A673 (cell line): ENCODE measurements at regions not wholly inside any gene's neighbourhood (a gene's known extent, or its start where the extent isn't known, plus 50 kb on each side); places are given as distances from the start of the nearest gene placed in this dataset.

ENCODE experiments used
- BruUV-seq: library from RNA; stranded (reverse); fragments of 400-500 nt; replicated peaks from 2 replicates; lab custom pipeline; 2021; lab: Mats Ljungman, UMichigan
- CTCF ChIA-PET: fragments of 300-600 bp; sonication (Branson Sonifier 250); formaldehyde crosslinking; loops from one replicate; lab custom pipeline; 2022; ENCODE audit warnings: antibody characterized with exemption; lab: Charles Lee
- POLR2A ChIA-PET: fragments of 300-600 bp; sonication (Branson Sonifier 250); formaldehyde crosslinking; loops from one replicate; lab custom pipeline; 2022; ENCODE audit warnings: antibody characterized with exemption; ENCODE audit not compliant: low non-redundant PET; lab: Charles Lee
- DNase-seq: peaks from one replicate; pipeline ENCODE4 v3.0.0-alpha.2; 2015; ENCODE audit warnings: low spot score
- H3K27ac ChIP-seq: fragments of 200-600 bp; sonication (generic); 2 replicates; pipeline ENCODE4 v1.5.1; 2016; ENCODE audit warnings: mixed run types, low read depth, mild to moderate bottlenecking, mixed read lengths, antibody characterized with exemption, low read length; ENCODE audit not compliant: poor library complexity, severe bottlenecking
- H3K27me3 ChIP-seq: fragments of 200-600 bp; sonication (generic); replicated peaks from 2 replicates; pipeline ENCODE4 v1.6.1; 2017; ENCODE audit warnings: mixed run types, low read depth, mild to moderate bottlenecking, mixed read lengths, antibody characterized with exemption, low read length; ENCODE audit not compliant: insufficient read depth, poor library complexity
- H3K36me3 ChIP-seq: fragments of 200-600 bp; sonication (generic); 2 replicates; pipeline ENCODE4 v1.6.1; 2016; ENCODE audit warnings: mixed run types, mild to moderate bottlenecking, mixed read lengths, antibody characterized with exemption, low read length; ENCODE audit not compliant: insufficient read depth, poor library complexity, severe bottlenecking
- H3K4me1 ChIP-seq: fragments of 200-600 bp; sonication (generic); 2 replicates; pipeline ENCODE4 v1.6.1; 2017; ENCODE audit warnings: mixed run types, mild to moderate bottlenecking, mixed read lengths, antibody characterized with exemption, low read length; ENCODE audit not compliant: insufficient read depth, poor library complexity, severe bottlenecking
- H3K4me3 ChIP-seq: fragments of 200-600 bp; sonication (generic); 2 replicates; pipeline ENCODE4 v1.5.1; 2016; ENCODE audit warnings: low read depth, mixed run types, mild to moderate bottlenecking, mixed read lengths, low read length; ENCODE audit not compliant: poor library complexity, severe bottlenecking
- H3K9me3 ChIP-seq: fragments of 200-600 bp; sonication (generic); 2 replicates; pipeline ENCODE4 v1.6.1; 2016; ENCODE audit warnings: mixed run types, low read depth, mild to moderate bottlenecking, mixed read lengths, antibody characterized with exemption, low read length; ENCODE audit not compliant: poor library complexity, severe bottlenecking
- CTCF ChIP-seq: fragments of 300-800, 200-600 bp; sonication (generic); conservative IDR thresholded peaks from 2 replicates; pipeline ENCODE4 v1.5.1; 2017; ENCODE audit warnings: low read depth, mild to moderate bottlenecking, antibody characterized with exemption, low read length, moderate library complexity, mixed read lengths
- EZH2 ChIP-seq: fragments of 200-600 bp; sonication (generic); IDR thresholded peaks from 2 replicates; pipeline ENCODE4 v1.6.1; 2017; ENCODE audit warnings: borderline replicate concordance, low read depth, mild to moderate bottlenecking, mixed read lengths, antibody characterized with exemption, low read length; ENCODE audit not compliant: poor library complexity, severe bottlenecking
- intact Hi-C: fragments of 100-400 bp; cut with micrococcal nuclease; formaldehyde crosslinking; loops from one replicate; pipeline ENCODE4 v1.10.0; 2022; ENCODE audit not compliant: unreplicated experiment

GRCh38 chr10:6999232-6999925 lies 411.5 kb downstream of the SFMBT2 start:
- H3K27me3 ChIP-seq: peaks cover 95% of the 10 kb centered on the region
- no peaks in the 10 kb centered on the region for H3K9me3 ChIP-seq
- TF ChIP-seq EZH2 (no peak), CTCF (no peak)
- POLR2A ChIA-PET: no interaction called here
- CTCF ChIA-PET: interaction anchor here (0.7 kb wide), 1 partner anchor 417 kb away, joined by 7 read pairs; no protein-coding TSS in a partner anchor
- no peaks in the 10 kb centered on the region for H3K4me1 ChIP-seq
- no peaks in the 10 kb centered on the region for H3K36me3 ChIP-seq
- no peak overlapping the region for H3K4me3 ChIP-seq
- BruUV-seq: no TSS peak
- H3K27ac ChIP-seq: no peak overlapping the region
- DNase-seq: no peak
- intact Hi-C loops: no loop called here

GRCh38 chr10:6997509-6997908 lies 413.3 kb downstream of the SFMBT2 start:
- Histone ChIP-seq H3K27ac (no peak overlapping the region), H3K27me3 (peaks cover 92% of the 10 kb centered on the region), H3K4me1 (no peaks in the 10 kb centered on the region), H3K9me3 (no peaks in the 10 kb centered on the region), H3K36me3 (no peaks in the 10 kb centered on the region), H3K4me3 (no peak overlapping the region)
- ChIA-PET CTCF (no interaction called here), POLR2A (no interaction called here)
- DNase-seq: no peak
- TF ChIP-seq EZH2 (no peak), CTCF (no peak)
- BruUV-seq: no TSS peak
- intact Hi-C loops: no loop called here

GRCh38 chr10:6996431-6996830 lies 414.4 kb downstream of the SFMBT2 start:
- BruUV-seq: no TSS peak

More at GRCh38 chr10:6996431-6996830, 414.4 kb downstream of the SFMBT2 start:
- ChIA-PET CTCF (no interaction called here), POLR2A (no interaction called here)
- intact Hi-C loops: no loop called here
- TF ChIP-seq EZH2 (no peak), CTCF (no peak)
- Histone ChIP-seq H3K4me1 (no peaks in the 10 kb centered on the region), H3K9me3 (no peaks in the 10 kb centered on the region), H3K4me3 (no peak overlapping the region), H3K27ac (no peak overlapping the region), H3K27me3 (peaks cover 83% of the 10 kb centered on the region), H3K36me3 (no peaks in the 10 kb centered on the region)
- DNase-seq: no peak
